Panc1 (cell line): ENCODE measurements at regions not wholly inside any gene's neighbourhood (a gene's known extent, or its start where the extent isn't known, plus 50 kb on each side); places are given as distances from the start of the nearest gene placed in this dataset.

ENCODE experiments used
- ATAC-seq: fragments of 200-7000 bp; cut with Tn5 transposase; 2 replicates; pipeline ENCODE4 v1.9.1; 2020; ENCODE audit warnings: mild to moderate bottlenecking, moderate library complexity
- BruUV-seq: library from RNA; stranded (reverse); fragments of 400-500 nt; replicated peaks from 2 replicates; lab custom pipeline; 2021; lab: Mats Ljungman, UMichigan
- CTCF ChIA-PET: fragments of 300-600 bp; sonication (Branson Sonifier 250); formaldehyde crosslinking; loops from one replicate; lab custom pipeline; 2022; ENCODE audit warnings: antibody characterized with exemption; lab: Charles Lee
- POLR2A ChIA-PET: fragments of 300-600 bp; sonication (Branson Sonifier 250); formaldehyde crosslinking; loops from one replicate; lab custom pipeline; 2022; ENCODE audit warnings: antibody characterized with exemption; lab: Charles Lee
- DNase-seq: peaks from one replicate; pipeline ENCODE4 v3.0.0-alpha.2; 2010; ENCODE audit warnings: low read depth, low spot score
- H3K27ac ChIP-seq: 2 replicates; pipeline ENCODE4 v1.5.1; 2011; ENCODE audit warnings: mild to moderate bottlenecking, low read length, inconsistent platforms
- H3K27me3 ChIP-seq: fragments of 200-500 bp; sonication (Bioruptor generic); 2 replicates; pipeline ENCODE4 v1.6.0; 2014; ENCODE audit warnings: low read length, inconsistent platforms; ENCODE audit not compliant: control insufficient read depth, insufficient read depth
- H3K36me3 ChIP-seq: fragments of 200-500 bp; sonication (Bioruptor generic); 2 replicates; pipeline ENCODE4 v1.5.1; 2014; ENCODE audit warnings: inconsistent platforms, mild to moderate bottlenecking, low read length, moderate library complexity; ENCODE audit not compliant: control insufficient read depth, insufficient read depth
- H3K4me1 ChIP-seq: 2 replicates; pipeline ENCODE4 v1.5.1; 2011; ENCODE audit warnings: inconsistent platforms, mild to moderate bottlenecking, low read length, moderate library complexity; ENCODE audit not compliant: control insufficient read depth, insufficient read depth
- H3K4me3 ChIP-seq, 2 experiments: 2 replicates each; pipeline ENCODE4 v1.5.1; 2011 to 2012; ENCODE audit warnings: low read depth in 2 of 2, low read length in 2 of 2, mild to moderate bottlenecking in 2 of 2, inconsistent platforms in 1 of 2, moderate library complexity in 1 of 2
- H3K9me3 ChIP-seq: fragments of 200-500 bp; sonication (Bioruptor generic); 2 replicates; pipeline ENCODE4 v1.5.1; 2014; ENCODE audit warnings: low read depth, mild to moderate bottlenecking, inconsistent platforms, low read length, moderate library complexity; ENCODE audit not compliant: control insufficient read depth, insufficient read depth
- CTCF ChIP-seq: fragments of 450-650 bp; IDR thresholded peaks from 2 replicates; pipeline ENCODE4 v1.5.1; 2017; ENCODE audit warnings: mild to moderate bottlenecking
- POLR2AphosphoS5 ChIP-seq: IDR thresholded peaks from 2 replicates; pipeline ENCODE4 v1.6.1; 2012; ENCODE audit warnings: mild to moderate bottlenecking, low read depth, low read length, moderate library complexity
- REST ChIP-seq, 2 experiments: IDR thresholded peaks; 2 replicates each; pipeline ENCODE4 v1.6.1; 2011 to 2012; ENCODE audit warnings: low read depth in 2 of 2, control low read depth in 1 of 2, low read length in 1 of 2, mild to moderate bottlenecking in 1 of 2, moderate library complexity in 1 of 2; ENCODE audit not compliant: insufficient read depth in 1 of 2
- SIN3A ChIP-seq: IDR thresholded peaks from 2 replicates; pipeline ENCODE4 v1.6.1; 2012; ENCODE audit warnings: low read depth, mild to moderate bottlenecking, low read length, moderate library complexity, borderline replicate concordance; ENCODE audit not compliant: insufficient read depth
- TCF7L2 ChIP-seq: IDR thresholded peaks from 2 replicates; pipeline ENCODE4 v1.6.1; 2011; ENCODE audit warnings: mild to moderate bottlenecking, low read depth, low read length, inconsistent platforms
- in situ Hi-C: cut with HindIII; loops from 2 replicates; pipeline ENCODE4 v1.10.0; 2016; ENCODE audit warnings: low sequenced_read_pairs, low pct_unique_long_range_greater_than_20kb
- intact Hi-C: fragments of 100-400 bp; cut with micrococcal nuclease; formaldehyde crosslinking; loops from one replicate; pipeline ENCODE4 v1.10.0; 2022; ENCODE audit not compliant: unreplicated experiment

GRCh38 chr5:167320019-167320418 lies 971.4 kb upstream of the WWC1 start:
- Histone ChIP-seq H3K9me3 (no peaks in the 10 kb centered on the region), H3K4me1 (no peaks in the 10 kb centered on the region), H3K27ac (no peak overlapping the region), H3K4me3 (no peak overlapping the region), H3K36me3 (no peaks in the 10 kb centered on the region), H3K27me3 (no peaks in the 10 kb centered on the region)
- TF ChIP-seq SIN3A, result no peak
- no peak for TF ChIP-seq TCF7L2
- no peak for TF ChIP-seq POLR2AphosphoS5
- no peak for TF ChIP-seq CTCF
- TF ChIP-seq REST (IDR thresholded peaks at IDR 0.05; ENCODE audit: insufficient read depth in 1 of 2, low read depth in 2 of 2, low read length in 1 of 2), result no peak
- no TSS peak for BruUV-seq
- in situ Hi-C loops (no loop called here), intact Hi-C loops (no loop called here)
- no peak for ATAC-seq
- POLR2A ChIA-PET, result no interaction called here
- no peak for DNase-seq
- CTCF ChIA-PET, result no interaction called here

- TF ChIP-seq POLR2AphosphoS5 (no peak), REST (IDR thresholded peaks at IDR 0.05; ENCODE audit: insufficient read depth in 1 of 2, low read depth in 2 of 2, low read length in 1 of 2) (no peak), SIN3A (no peak), CTCF (no peak), TCF7L2 (no peak)
- in situ Hi-C loops, result no loop called here
- DNase-seq (no peak), ATAC-seq (no peak)
- no TSS peak for BruUV-seq
- Histone ChIP-seq H3K27me3 (no peaks in the 10 kb centered on the region), H3K27ac (no peak overlapping the region), H3K4me1 (no peaks in the 10 kb centered on the region), H3K9me3 (no peaks in the 10 kb centered on the region), H3K4me3 (no peak overlapping the region), H3K36me3 (no peaks in the 10 kb centered on the region)
- ChIA-PET CTCF (no interaction called here), POLR2A (no interaction called here)
- intact Hi-C loops, result no loop called here
These were observed 959.1 kb upstream of the WWC1 start for GRCh38 chr5:167332309-167332708.
